Neural progenitor cell (in vitro differentiated cells): ENCODE measurements at regions not wholly inside any gene's neighbourhood (a gene's known extent, or its start where the extent isn't known, plus 50 kb on each side); places are given as distances from the start of the nearest gene placed in this dataset.

ENCODE experiments used
- DNase-seq: peaks from one replicate; pipeline ENCODE4 v3.0.0-alpha.2; 2016; ENCODE audit warnings: low spot score
- H2AFZ ChIP-seq: fragments of 200-600 bp; sonication (generic); replicated peaks from 2 replicates; pipeline ENCODE4 v1.6.1; 2016; ENCODE audit warnings: antibody characterized with exemption
- H3F3A ChIP-seq: fragments of 200-600 bp; sonication (generic); 2 replicates; pipeline ENCODE4 v1.6.1; 2016; ENCODE audit warnings: antibody characterized with exemption, low read depth
- H3K27ac ChIP-seq: fragments of 200-600 bp; sonication (generic); 2 replicates; pipeline ENCODE4 v1.5.1; 2016; ENCODE audit warnings: mild to moderate bottlenecking
- H3K27me3 ChIP-seq: fragments of 200-600 bp; sonication (generic); 2 replicates; pipeline ENCODE4 v1.6.1; 2016; ENCODE audit warnings: mild to moderate bottlenecking, moderate library complexity
- H3K36me3 ChIP-seq: fragments of 200-600 bp; sonication (generic); 2 replicates; pipeline ENCODE4 v1.5.1; 2016
- H3K4me1 ChIP-seq: fragments of 200-600 bp; sonication (generic); 2 replicates; pipeline ENCODE4 v1.6.1; 2016; ENCODE audit warnings: mixed run types
- H3K4me2 ChIP-seq: fragments of 200-600 bp; sonication (generic); 2 replicates; pipeline ENCODE4 v1.6.1; 2016
- H3K4me3 ChIP-seq: fragments of 200-600 bp; sonication (generic); 2 replicates; pipeline ENCODE4 v1.5.1; 2016
- H3K79me2 ChIP-seq: fragments of 200-600 bp; sonication (generic); 2 replicates; pipeline ENCODE4 v1.6.1; 2016; ENCODE audit warnings: low read depth
- H3K9ac ChIP-seq: fragments of 200-600 bp; sonication (generic); 2 replicates; pipeline ENCODE4 v1.6.1; 2016
- H3K9me3 ChIP-seq: fragments of 200-600 bp; sonication (generic); 2 replicates; pipeline ENCODE4 v1.5.1; 2016; ENCODE audit warnings: low read depth
- H4K20me1 ChIP-seq: fragments of 200-600 bp; sonication (generic); 2 replicates; pipeline ENCODE4 v1.6.1; 2016; ENCODE audit warnings: low read depth
- H3K27ac Mint-ChIP-seq: 3 replicates; pipeline ENCODE4 v1.8.0; 2021; ENCODE audit warnings: mixed read lengths
- H3K27me3 Mint-ChIP-seq: 2 replicates; pipeline ENCODE4 v1.8.0; 2022; ENCODE audit warnings: low read depth, mild to moderate bottlenecking, inconsistent platforms, moderate library complexity, mixed read lengths; ENCODE audit not compliant: insufficient read depth
- H3K36me3 Mint-ChIP-seq: 3 replicates; pipeline ENCODE4 v1.8.0; 2021; ENCODE audit warnings: mixed read lengths
- H3K4me1 Mint-ChIP-seq: 3 replicates; pipeline ENCODE4 v1.8.0; 2021; ENCODE audit warnings: mixed read lengths
- H3K4me3 Mint-ChIP-seq: 3 replicates; pipeline ENCODE4 v1.8.0; 2021; ENCODE audit warnings: mild to moderate bottlenecking, moderate library complexity, mixed read lengths
- H3K9me3 Mint-ChIP-seq: 3 replicates; pipeline ENCODE4 v1.8.0; 2020; ENCODE audit warnings: mixed read lengths
- EZH2 ChIP-seq: fragments of 200-600 bp; sonication (generic); IDR thresholded peaks from 2 replicates; pipeline ENCODE4 v1.6.1; 2017; ENCODE audit warnings: antibody characterized with exemption, mild to moderate bottlenecking, moderate library complexity
- EZH2phosphoT487 ChIP-seq: fragments of 200-600 bp; sonication (generic); IDR thresholded peaks from 2 replicates; pipeline ENCODE4 v1.6.1; 2017; ENCODE audit warnings: antibody characterized with exemption
- TF ChIP-seq, protein P1 (sequence below): fragments of 200-600 bp; sonication (generic); IDR thresholded peaks from 2 replicates; pipeline ENCODE4 v1.5.1; 2017; ENCODE audit warnings: antibody characterized with exemption, mild to moderate bottlenecking

GRCh38 chr1:73516451-73516850 lies 681.5 kb downstream of the LRRIQ3 start:
- Mint-ChIP-seq H3K27ac (no peak overlapping the region), H3K4me3 (no peak overlapping the region), H3K4me1 (peaks cover 4% of the 10 kb centered on the region), H3K27me3 (no peaks in the 10 kb centered on the region), H3K9me3 (no peaks in the 10 kb centered on the region), H3K36me3 (no peaks in the 10 kb centered on the region)
- no peak for DNase-seq
- Histone ChIP-seq H3F3A (no peaks in the 10 kb centered on the region), H3K27me3 (no peaks in the 10 kb centered on the region), H3K4me3 (no peak overlapping the region), H3K4me2 (no peak overlapping the region), H3K4me1 (no peaks in the 10 kb centered on the region), H4K20me1 (no peaks in the 10 kb centered on the region), H3K27ac (no peak overlapping the region), H3K36me3 (no peaks in the 10 kb centered on the region), H3K79me2 (no peaks in the 10 kb centered on the region), H3K9me3 (no peaks in the 10 kb centered on the region), H3K9ac (no peak overlapping the region), H2AFZ (no peak overlapping the region)
- no peak for TF ChIP-seq EZH2phosphoT487

GRCh38 chr1:73511038-73511437 lies 686.9 kb downstream of the LRRIQ3 start:
- H3K36me3 Mint-ChIP-seq, result no peaks in the 10 kb centered on the region
- no peaks in the 10 kb centered on the region for H3K79me2 ChIP-seq
- H3K27ac ChIP-seq, result no peak overlapping the region
- H3K27me3 ChIP-seq, result no peaks in the 10 kb centered on the region
- H3K4me3 ChIP-seq, result no peak overlapping the region
- H3K4me1 Mint-ChIP-seq, result peaks cover 13% of the 10 kb centered on the region
- no peak overlapping the region for H2AFZ ChIP-seq
- peak; percentile 61 for DNase-seq
- no peak overlapping the region for H3K4me3 Mint-ChIP-seq
- H3K36me3 ChIP-seq, result no peaks in the 10 kb centered on the region
- no peaks in the 10 kb centered on the region for H3K9me3 Mint-ChIP-seq
- peaks cover 3% of the 10 kb centered on the region for H3K4me1 ChIP-seq
- no peaks in the 10 kb centered on the region for H4K20me1 ChIP-seq
- TF ChIP-seq, protein P1, sequence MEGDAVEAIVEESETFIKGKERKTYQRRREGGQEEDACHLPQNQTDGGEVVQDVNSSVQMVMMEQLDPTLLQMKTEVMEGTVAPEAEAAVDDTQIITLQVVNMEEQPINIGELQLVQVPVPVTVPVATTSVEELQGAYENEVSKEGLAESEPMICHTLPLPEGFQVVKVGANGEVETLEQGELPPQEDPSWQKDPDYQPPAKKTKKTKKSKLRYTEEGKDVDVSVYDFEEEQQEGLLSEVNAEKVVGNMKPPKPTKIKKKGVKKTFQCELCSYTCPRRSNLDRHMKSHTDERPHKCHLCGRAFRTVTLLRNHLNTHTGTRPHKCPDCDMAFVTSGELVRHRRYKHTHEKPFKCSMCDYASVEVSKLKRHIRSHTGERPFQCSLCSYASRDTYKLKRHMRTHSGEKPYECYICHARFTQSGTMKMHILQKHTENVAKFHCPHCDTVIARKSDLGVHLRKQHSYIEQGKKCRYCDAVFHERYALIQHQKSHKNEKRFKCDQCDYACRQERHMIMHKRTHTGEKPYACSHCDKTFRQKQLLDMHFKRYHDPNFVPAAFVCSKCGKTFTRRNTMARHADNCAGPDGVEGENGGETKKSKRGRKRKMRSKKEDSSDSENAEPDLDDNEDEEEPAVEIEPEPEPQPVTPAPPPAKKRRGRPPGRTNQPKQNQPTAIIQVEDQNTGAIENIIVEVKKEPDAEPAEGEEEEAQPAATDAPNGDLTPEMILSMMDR, result no peak
- TF ChIP-seq EZH2, result no peak
- TF ChIP-seq EZH2phosphoT487, result no peak
- peak overlapping the region; percentile 85 for H3K27ac Mint-ChIP-seq
- no peaks in the 10 kb centered on the region for H3F3A ChIP-seq
- no peaks in the 10 kb centered on the region for H3K27me3 Mint-ChIP-seq
- no peaks in the 10 kb centered on the region for H3K9me3 ChIP-seq
- H3K9ac ChIP-seq, result no peak overlapping the region
- no peak overlapping the region for H3K4me2 ChIP-seq

- no peaks in the 10 kb centered on the region for H3F3A ChIP-seq
- Mint-ChIP-seq H3K9me3 (no peaks in the 10 kb centered on the region), H3K4me1 (no peaks in the 10 kb centered on the region), H3K27ac (no peak overlapping the region), H3K36me3 (no peaks in the 10 kb centered on the region), H3K4me3 (no peak overlapping the region), H3K27me3 (no peaks in the 10 kb centered on the region)
- H3K79me2 ChIP-seq, result no peaks in the 10 kb centered on the region
- no peak overlapping the region for H3K27ac ChIP-seq
- H3K4me2 ChIP-seq, result no peak overlapping the region
- H3K4me3 ChIP-seq, result no peak overlapping the region
- no peaks in the 10 kb centered on the region for H3K36me3 ChIP-seq
- H3K27me3 ChIP-seq, result no peaks in the 10 kb centered on the region
- no peaks in the 10 kb centered on the region for H3K4me1 ChIP-seq
- no peak for DNase-seq
- no peaks in the 10 kb centered on the region for H3K9me3 ChIP-seq
- no peak overlapping the region for H3K9ac ChIP-seq
- H4K20me1 ChIP-seq, result no peaks in the 10 kb centered on the region
- H2AFZ ChIP-seq, result no peak overlapping the region
- TF ChIP-seq, protein P1, result no peak
- no peak for TF ChIP-seq EZH2
These were observed 697.8 kb downstream of the LRRIQ3 start for GRCh38 chr1:73500154-73500553.

GRCh38 chr1:73499671-73500070 lies 698.3 kb downstream of the LRRIQ3 start:
- no peaks in the 10 kb centered on the region for H3K27me3 ChIP-seq
- Mint-ChIP-seq H3K36me3 (no peaks in the 10 kb centered on the region), H3K27me3 (no peaks in the 10 kb centered on the region), H3K4me1 (no peaks in the 10 kb centered on the region), H3K9me3 (no peaks in the 10 kb centered on the region), H3K27ac (no peak overlapping the region), H3K4me3 (no peak overlapping the region)
- no peaks in the 10 kb centered on the region for H3K79me2 ChIP-seq
- no peak overlapping the region for H3K4me3 ChIP-seq
- H3K4me2 ChIP-seq, result no peak overlapping the region
- H3K36me3 ChIP-seq, result no peaks in the 10 kb centered on the region
- no peaks in the 10 kb centered on the region for H3K4me1 ChIP-seq
- no peak overlapping the region for H3K9ac ChIP-seq
- H4K20me1 ChIP-seq, result no peaks in the 10 kb centered on the region
- no peak for DNase-seq
- H3K27ac ChIP-seq, result no peak overlapping the region
- H3F3A ChIP-seq, result no peaks in the 10 kb centered on the region
- TF ChIP-seq EZH2 (no peak), EZH2phosphoT487 (no peak)
- TF ChIP-seq, protein P1, result no peak
- H3K9me3 ChIP-seq, result no peaks in the 10 kb centered on the region
- H2AFZ ChIP-seq, result no peak overlapping the region
